GM21381 (cell line): ENCODE measurements at regions not wholly inside any gene's neighbourhood (a gene's known extent, or its start where the extent isn't known, plus 50 kb on each side); places are given as distances from the start of the nearest gene placed in this dataset.

Source experiments
- ATAC-seq: cut with Tn5 transposase; IDR thresholded peaks from one replicate; pipeline ENCODE4 v1.9.1; 2021; ENCODE audit warnings: mild to moderate bottlenecking, moderate library complexity; ENCODE audit not compliant: unreplicated experiment

DNA sequence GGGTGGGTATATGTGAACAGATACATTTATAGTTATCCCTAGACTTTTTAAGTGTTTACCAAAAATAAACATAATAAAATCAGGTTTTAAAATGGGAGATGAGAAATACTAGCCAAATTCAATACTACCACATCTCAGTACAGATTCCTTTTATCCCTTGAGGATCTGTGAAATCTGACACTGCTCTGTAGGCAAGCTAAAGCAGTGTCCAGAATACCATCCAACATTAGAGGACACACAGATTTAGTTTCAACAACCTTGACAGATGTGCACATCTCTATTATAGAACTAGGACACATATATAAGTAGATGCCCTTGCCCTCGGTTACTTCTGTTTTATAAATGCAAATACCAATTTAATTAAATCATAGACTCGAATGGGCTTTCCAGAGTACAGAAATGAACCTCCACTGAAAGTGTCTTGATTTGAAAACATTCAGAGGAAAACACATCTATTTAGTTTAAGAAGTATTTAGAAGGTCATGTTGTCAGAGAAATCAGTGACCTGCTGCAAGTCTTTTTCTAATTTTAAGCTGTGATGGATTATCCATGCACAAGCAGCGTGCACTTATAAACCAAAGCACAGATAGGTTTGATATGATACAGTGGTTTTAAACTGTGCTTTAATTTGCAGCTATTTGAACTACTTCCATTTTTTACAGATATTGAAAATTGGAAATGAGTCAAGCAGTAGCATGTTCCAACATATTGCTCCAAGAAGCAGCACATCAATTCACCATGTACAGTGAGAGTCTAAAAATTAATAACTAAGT is 156.3 kb upstream of the EPHA7 start:
- no peak for ATAC-seq

DNA sequence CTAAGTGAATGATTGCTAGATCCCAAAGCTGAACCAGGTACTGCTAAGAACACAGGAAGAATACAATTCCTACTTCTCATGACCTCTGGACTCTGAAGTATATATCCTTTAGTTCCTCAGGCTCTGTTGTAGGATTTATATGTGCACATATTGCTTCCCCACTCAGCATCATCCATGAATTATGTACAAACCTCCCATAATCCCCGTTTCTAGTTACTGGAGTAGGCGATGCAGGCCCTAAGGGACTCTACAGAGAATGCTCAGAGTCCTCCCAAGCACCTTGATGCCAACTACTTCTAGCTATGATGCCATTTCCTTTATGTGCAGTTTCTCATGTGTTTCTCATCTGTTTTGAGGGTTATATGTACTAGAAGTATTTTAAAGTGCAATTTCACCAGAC is 154.9 kb upstream of the EPHA7 start:
- ATAC-seq = no peak

DNA sequence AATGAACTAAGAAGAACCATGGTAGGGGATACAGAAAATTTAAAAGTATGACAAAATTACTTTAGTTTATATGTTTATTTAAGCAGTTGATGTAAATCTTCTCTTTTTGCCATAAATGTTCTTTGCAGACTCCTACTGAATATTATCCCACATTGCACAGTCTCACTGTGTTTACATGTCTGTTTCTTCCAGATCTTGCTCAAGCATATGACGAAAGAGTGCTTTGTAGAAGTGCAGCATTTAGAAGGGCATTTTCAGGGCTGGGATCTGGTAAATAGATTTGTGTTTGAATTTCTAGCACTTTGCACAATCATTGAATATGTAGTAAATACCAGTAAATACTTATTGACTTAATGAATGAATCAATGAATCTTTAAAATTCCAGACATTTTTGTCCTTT is 152.0 kb upstream of the EPHA7 start:
- no peak for ATAC-seq

DNA sequence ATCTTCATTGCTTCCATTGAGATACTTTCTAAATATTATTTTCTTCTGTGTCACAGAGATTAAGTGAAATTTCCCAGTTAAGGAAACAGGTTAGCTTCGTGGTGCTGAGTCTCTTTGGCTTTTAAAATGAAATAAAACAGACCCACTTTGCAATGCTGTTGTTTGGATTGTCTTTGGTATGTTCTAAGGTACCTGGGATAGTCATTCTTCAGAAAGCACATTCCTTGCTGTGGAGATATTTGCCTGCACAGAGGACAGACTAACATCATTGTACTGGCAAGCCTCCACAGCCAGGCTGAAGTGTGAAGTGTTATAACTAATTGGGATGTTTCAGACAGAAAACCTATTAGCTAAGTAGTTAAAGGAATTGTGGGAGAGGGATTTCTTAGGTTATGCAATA is 148.8 kb upstream of the EPHA7 start:
- no peak for ATAC-seq

DNA sequence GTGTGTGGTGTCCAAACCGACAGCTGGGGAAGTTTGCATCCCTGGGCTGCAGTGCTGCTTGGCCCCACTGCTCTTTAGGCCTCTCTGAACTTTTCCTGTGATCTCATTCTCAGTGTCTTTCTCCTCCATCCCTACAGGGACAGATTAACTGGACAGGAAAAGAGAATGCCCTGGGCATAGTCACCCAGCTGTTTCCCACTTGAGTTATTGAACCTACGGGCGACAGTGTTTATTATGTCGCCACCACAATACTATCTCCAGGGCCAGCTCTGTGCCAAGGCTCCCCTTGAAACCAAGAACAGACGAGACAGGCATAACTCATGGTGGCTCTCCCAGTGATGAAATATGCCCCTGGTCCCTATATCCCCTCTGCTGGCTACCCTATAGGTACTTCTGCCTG is 147.8 kb upstream of the EPHA7 start:
- ATAC-seq = no peak

DNA sequence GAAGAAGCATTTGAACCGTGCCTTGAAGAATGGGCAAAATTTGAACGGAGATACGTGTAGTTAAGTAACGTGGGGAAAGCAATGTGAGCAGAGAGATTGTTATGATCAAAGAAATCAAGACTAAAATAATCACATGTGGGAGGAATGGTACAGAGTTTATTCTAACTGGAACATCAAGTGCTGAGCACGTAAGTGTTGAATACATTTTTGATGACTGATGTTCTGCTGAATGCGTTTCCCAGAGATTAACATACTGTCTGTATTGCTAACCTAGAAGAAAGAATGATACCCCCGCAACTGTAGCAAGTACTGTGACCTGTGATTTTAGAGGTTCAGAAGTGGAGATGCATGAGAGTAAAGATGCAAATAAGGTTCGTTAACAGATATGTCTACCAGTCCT is 146.9 kb upstream of the EPHA7 start:
- no peak for ATAC-seq

DNA sequence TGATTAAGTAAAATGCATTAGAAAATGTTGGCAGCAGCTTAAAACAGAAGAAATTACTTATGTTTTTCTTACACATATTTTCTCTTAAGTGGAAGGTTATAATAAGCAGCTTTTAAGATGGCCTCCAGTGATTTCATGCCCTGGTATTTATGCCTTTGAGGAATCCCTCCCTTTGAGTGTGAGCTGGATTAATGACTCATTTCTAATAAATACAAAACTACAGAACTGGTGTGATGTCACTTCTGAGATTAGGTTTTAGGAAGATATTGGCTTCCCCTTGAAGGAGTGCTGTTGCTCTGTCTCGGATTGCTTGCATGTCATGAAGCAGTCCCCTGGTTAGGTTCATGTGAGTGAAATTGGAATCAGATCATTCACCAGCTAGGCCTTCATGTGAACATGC is 143.2 kb upstream of the EPHA7 start:
- ATAC-seq = no peak

DNA sequence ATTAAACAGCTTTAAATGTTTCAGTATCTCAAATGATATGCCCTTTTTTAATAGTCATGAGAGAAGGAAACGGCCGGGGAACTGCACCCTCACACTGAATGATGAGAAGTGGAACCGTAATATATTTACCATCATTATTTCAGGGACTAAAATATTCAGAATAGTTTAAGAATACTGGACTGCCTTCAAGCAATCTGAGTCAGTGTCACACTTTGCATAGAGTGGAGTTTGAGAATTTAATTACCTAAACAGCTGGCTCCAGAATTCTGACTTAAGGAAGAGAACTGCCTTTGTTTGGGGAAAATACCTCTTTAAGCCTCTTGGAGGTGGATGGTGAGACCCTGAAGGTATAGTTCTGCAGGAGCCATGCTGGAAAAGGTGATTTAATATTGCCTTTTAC is 135.9 kb upstream of the EPHA7 start:
- ATAC-seq = no peak

DNA sequence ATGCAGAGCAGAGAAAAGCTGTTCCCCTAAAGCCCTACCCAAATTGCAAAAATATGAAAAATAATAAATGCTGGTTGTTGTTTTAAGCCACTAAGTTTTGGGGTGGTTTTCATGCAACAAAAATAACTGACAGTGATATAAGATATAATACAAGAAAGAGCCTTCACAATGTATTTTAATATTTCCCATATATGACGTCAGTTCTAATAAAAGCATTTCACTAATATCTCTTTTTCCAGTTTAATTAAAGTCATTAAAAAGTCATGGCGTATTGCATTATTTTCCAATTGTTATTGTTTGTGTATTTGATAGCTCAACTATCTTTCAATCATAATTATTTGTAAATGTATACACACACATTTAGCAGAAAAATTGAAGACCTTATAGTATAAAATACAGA is 134.7 kb upstream of the EPHA7 start:
- ATAC-seq = no peak

DNA sequence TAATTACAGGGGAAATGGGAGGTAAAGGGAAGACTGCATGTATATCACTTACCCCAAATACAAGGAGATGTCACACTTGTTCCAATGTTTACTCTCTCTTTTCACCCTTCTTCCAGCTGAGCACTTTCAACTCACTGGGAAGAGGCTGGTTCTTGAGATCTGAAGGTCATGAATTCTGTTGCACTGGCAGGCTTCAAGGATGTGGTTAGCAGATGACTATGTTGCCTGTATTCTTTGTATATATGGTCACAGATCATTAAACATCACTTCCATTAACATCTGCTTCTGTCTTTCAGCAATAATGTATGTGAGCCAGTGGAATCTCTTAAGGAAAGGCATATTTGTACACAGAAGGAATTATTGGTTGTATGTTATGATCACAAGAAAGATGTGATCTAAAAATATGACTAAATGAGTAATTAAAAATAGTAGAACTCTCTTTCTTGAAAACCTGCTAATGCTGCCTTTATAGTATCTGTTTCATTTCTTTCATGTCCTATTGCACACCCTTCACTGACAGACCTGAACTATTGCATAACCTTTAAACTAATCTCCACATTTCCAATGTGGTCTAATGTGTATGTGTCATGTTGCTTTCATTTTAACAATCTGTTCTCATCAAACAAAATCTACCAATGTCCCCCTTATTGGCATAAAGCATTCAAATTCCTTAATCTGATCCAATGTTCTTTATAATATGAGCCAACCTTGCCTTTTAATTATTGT is 131.4 kb upstream of the EPHA7 start:
- no peak for ATAC-seq

DNA sequence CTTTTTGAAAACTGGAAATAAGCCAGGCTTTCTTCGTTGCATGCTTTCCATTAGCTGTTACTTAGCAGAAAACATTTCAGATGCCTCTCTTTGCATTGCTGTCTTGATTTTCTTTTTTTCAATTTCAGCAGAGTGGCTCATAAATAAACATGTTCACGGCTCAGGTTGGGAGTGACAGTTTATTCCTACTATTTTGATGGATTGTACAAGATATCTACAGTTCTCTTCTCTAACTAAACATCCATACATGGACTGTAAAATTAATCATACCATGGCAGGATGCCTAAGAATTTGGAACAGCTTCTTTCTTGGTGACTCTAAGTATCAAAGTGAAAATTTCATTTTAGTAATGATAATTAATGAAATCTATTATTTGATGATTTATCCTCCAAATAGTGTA is 130.5 kb upstream of the EPHA7 start:
- no peak for ATAC-seq

DNA sequence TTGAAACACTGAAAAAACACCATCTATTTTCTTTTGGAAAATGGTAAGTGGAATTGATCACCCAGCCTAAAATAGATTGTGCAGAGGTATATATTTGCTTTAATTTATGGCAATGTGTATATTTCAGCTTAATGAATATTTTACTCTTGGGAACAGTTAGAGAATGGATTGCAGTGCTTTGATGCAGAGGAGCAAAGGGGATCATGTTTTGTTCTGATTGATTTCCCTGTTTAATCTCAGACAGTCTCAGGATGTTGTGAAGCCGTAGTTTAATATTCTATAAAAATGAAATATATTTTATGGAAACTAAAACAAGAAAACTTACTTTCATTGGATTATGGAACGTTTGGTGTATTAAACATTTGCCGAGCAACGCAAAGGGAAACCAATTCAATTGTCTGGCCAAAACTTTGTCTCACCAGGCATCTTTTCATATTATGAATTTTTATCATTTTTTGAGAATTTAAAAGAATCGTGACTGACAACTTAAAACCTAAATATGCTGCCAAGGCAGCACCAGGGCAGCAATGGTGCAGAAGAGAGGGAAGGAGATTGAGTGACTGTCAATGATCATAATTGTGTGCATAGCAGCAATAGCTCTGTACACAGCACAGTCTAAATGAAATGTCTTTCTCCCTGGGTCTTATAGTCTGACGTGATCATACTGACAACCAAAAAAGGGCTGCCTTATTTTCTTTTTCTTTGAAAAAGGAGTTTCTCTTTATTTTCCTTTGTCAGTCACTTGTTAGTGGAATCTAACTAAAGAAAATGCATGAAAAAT is 105.5 kb upstream of the EPHA7 start:
- no peak for ATAC-seq

DNA sequence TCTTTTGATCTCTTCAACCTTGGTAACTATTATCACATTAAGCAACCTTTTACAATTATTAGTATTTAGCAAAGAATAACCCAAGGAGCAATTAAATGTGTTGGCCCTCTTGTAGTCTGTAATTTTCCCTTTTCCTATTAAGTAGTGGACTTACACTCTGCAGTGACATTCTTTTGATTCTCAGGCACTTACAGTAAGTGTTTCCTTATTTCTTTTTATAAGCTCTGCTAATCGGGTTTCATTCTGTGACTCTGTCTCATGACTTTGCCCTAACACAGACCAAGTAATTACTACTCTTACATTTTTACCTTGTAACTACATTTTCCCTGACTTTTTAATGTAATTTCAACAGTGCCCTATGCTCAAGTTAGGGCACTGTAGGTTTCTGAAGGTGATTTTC is 104.0 kb upstream of the EPHA7 start:
- no peak for ATAC-seq

DNA sequence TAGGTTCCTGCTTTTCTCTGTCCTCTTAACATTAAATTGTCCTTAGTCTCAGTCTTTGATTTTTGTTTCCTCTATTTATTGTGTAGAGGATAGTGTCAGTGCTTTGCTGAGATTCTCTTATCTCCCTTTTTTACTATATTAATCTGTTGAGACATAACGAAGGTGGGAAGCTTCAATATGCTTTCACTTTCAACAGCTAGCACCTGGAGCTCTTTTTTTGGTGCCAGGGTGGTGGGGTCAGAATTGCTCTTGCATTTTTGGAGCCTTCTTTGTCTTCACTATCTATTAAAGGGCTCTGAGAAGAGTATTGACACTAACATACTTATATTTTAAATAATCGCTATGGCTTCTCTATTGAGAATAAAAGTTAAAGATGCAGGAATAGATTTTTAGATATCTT is 97.1 kb upstream of the EPHA7 start:
- no peak for ATAC-seq

DNA sequence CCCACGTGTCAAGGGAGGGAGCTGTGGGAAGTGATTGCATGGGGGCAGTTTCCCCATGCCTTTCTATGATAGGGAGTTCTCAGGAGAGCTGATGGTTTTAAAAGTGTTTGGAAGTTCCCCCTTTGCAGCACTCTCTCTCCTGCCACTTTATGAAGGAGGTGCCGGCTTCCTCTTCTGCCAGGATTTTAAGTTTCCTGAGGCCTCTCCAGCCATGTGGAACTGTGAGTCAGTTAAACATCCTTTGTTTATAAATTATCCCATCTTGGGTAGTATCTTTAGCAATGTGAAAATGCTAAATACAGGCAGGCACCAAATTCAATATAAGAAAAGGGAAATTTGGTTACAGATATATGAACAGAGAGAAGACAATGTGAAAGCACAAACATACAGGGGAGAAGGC is 96.4 kb upstream of the EPHA7 start:
- ATAC-seq = no peak

DNA sequence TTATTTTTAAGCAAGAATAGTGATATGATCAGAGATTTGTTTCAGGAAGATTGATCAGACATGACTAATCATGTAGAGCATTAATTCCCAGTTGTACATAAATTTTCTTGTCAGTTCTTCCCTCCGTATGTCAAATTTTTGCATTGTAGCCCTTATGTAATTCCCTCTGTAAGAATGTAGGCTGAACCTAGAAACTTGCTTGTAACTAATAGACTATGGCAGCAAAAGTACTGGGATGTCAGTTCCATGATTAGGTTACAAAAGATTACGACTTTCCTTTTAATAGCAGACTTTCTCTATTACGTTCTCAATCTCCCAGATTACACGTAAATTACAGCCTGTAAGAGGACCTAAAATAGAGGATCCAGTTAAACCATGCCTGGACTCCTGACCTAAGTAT is 79.4 kb upstream of the EPHA7 start:
- no peak for ATAC-seq

DNA sequence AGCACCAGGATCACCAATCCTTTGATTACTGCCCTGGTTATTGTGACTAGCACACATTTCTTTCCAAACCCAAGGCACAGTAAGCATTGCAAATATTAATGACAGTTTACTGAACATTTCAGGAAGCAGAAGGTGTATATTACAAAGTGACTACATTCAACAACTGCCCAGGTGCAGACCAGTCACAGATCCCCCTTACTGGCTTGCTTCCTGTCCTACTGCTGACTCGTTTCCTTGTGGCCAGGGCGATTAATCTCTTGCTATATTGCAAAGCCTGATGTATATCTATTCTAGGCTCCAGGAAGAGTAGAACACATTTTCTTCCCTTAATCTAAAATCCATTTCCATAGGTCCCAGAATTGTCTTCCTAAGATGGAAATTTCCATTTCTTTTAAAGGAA is 77.2 kb upstream of the EPHA7 start:
- no peak for ATAC-seq

DNA sequence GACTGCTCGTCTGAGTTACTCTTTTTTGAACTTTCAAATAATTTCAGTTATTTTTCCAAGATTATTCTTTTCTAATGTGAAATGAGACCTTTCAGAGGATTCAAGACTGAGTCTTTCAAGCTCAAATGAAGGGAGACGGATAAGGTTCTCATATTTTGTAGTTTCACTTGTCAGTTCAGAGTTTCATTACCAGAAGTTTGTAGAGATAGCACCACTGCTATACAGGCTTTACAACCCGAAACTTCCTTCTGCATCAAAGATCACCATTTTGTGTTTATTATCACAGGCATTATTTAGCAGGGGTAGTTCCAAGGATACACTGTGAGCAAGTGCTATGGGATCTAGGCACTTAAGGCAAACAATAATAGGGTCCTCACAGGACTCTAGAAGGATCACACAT is 74.7 kb upstream of the EPHA7 start:
- no peak for ATAC-seq

DNA sequence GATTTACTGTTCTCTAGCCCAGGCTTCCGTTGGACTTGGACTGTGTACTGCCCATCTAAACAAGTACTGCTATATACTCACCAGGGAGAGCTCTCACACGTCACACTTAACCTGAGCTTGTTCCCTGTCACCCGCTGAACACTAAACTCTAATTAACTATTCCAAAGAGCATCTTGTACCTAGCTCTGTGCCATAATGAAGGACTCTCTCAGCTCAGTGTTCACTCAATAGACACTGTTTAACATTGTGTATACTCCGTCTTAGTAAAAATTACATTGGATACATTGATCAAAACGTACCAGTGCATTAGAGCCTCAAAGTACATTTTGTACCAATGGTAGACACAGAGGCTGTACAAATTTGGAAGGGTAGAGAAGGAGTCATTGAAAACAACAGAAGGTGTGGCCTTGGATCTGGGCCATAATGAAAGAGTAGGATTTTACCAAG is 55.4 kb upstream of the EPHA7 start:
- ATAC-seq = no peak

DNA sequence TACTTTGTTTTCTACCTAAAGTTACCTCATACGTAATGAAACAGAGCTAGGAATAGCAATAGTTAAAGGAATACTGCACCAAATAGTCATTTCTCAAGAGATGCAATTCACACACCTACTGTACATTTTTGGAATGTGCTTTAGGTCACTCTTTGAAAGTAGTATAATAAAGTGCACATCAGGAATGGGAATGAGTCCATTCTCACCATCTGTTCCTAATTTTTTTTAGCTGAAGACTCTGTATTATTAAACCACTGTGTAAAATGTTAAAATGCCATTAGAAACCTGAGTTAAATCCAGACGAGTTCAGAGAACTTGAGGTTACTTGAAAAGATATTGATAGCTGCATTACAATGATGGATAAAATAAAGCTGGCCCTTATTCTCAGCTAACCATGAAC is 51.9 kb upstream of the EPHA7 start:
- ATAC-seq = no peak
